PC-3 (cell line): ENCODE measurements at regions not wholly inside any gene's neighbourhood (a gene's known extent, or its start where the extent isn't known, plus 50 kb on each side); places are given as distances from the start of the nearest gene placed in this dataset.

Source experiments
- ATAC-seq: fragments of 200-7000 bp; cut with Tn5 transposase; 2 replicates; pipeline ENCODE4 v1.9.1; 2020; ENCODE audit warnings: mild to moderate bottlenecking, moderate library complexity
- BruUV-seq: library from RNA; stranded (reverse); fragments of 400-500 nt; replicated peaks from 2 replicates; lab custom pipeline; 2021; lab: Mats Ljungman, UMichigan
- CTCF ChIA-PET: fragments of 300-600 bp; sonication (Branson Sonifier 250); formaldehyde crosslinking; loops from one replicate; lab custom pipeline; 2022; ENCODE audit warnings: antibody characterized with exemption; lab: Charles Lee
- POLR2A ChIA-PET: fragments of 300-600 bp; sonication (Branson Sonifier 250); formaldehyde crosslinking; loops from one replicate; lab custom pipeline; 2022; ENCODE audit warnings: antibody characterized with exemption; ENCODE audit not compliant: unreplicated experiment; lab: Charles Lee
- DNase-seq: peaks from one replicate; pipeline ENCODE4 v3.0.0-alpha.2; 2015
- H2AFZ ChIP-seq: fragments of 300-600 bp; sonication (generic); 2 replicates; pipeline ENCODE4 v1.6.0; 2016; ENCODE audit warnings: antibody characterized with exemption, low read length
- H3F3A ChIP-seq: fragments of 300-600 bp; sonication (generic); one replicate; pipeline ENCODE4 v1.6.0; 2017; ENCODE audit warnings: antibody characterized with exemption, low read length, control low read depth, mild to moderate bottlenecking; ENCODE audit not compliant: unreplicated experiment
- H3K27ac ChIP-seq: fragments of 300-600 bp; sonication (generic); 2 replicates; pipeline ENCODE4 v1.5.1; 2016; ENCODE audit warnings: mild to moderate bottlenecking, low read length
- H3K27me3 ChIP-seq: fragments of 300-600 bp; sonication (generic); 2 replicates; pipeline ENCODE4 v1.6.1; 2016; ENCODE audit warnings: low read length, mixed read lengths
- H3K36me3 ChIP-seq: fragments of 300-600 bp; sonication (generic); 2 replicates; pipeline ENCODE4 v1.6.1; 2016; ENCODE audit warnings: low read depth, mixed run types, low read length, mixed read lengths
- H3K4me1 ChIP-seq: fragments of 300-600 bp; sonication (generic); 2 replicates; pipeline ENCODE4 v1.5.1; 2016; ENCODE audit warnings: low read length; ENCODE audit not compliant: insufficient read depth
- H3K4me2 ChIP-seq: fragments of 300-600 bp; sonication (generic); 2 replicates; pipeline ENCODE4 v1.6.0; 2016; ENCODE audit warnings: low read length
- H3K4me3 ChIP-seq: fragments of 300-600 bp; sonication (generic); 2 replicates; pipeline ENCODE4 v1.5.1; 2016; ENCODE audit warnings: mild to moderate bottlenecking, low read length, mixed read lengths
- H3K79me2 ChIP-seq: fragments of 300-600 bp; sonication (generic); 2 replicates; pipeline ENCODE4 v1.6.1; 2017; ENCODE audit warnings: low read length, mixed read lengths
- H3K9ac ChIP-seq: fragments of 300-600 bp; sonication (generic); 2 replicates; pipeline ENCODE4 v1.6.0; 2016; ENCODE audit warnings: mild to moderate bottlenecking, low read length
- H3K9me2 ChIP-seq: fragments of 300-600 bp; sonication (generic); replicated peaks from 2 replicates; pipeline ENCODE4 v1.6.1; 2016; ENCODE audit warnings: mixed run types, low read length, mixed read lengths
- H3K9me3 ChIP-seq: fragments of 300-600 bp; sonication (generic); 2 replicates; pipeline ENCODE4 v1.6.1; 2016; ENCODE audit warnings: low read length, mixed read lengths
- H4K20me1 ChIP-seq: fragments of 300-600 bp; sonication (generic); 2 replicates; pipeline ENCODE4 v1.6.1; 2016; ENCODE audit warnings: low read length, mixed read lengths
- CTCF ChIP-seq: fragments of 300-600 bp; sonication (generic); conservative IDR thresholded peaks from 2 replicates; pipeline ENCODE4 v1.5.1; 2017; ENCODE audit warnings: antibody characterized with exemption, low read depth, mild to moderate bottlenecking, low read length
- EZH2 ChIP-seq: fragments of 300-600 bp; sonication (generic); IDR thresholded peaks from one replicate; pipeline ENCODE4 v1.6.1; 2017; ENCODE audit warnings: antibody characterized with exemption, mild to moderate bottlenecking, low read length; ENCODE audit not compliant: unreplicated experiment
- EZH2phosphoT487 ChIP-seq: fragments of 300-600 bp; sonication (generic); IDR thresholded peaks from 2 replicates; pipeline ENCODE4 v1.6.1; 2018; ENCODE audit warnings: mild to moderate bottlenecking, antibody characterized with exemption, low read length, borderline replicate concordance
- intact Hi-C: fragments of 100-400 bp; cut with micrococcal nuclease; formaldehyde crosslinking; loops from 2 replicates; pipeline ENCODE4 v1.9.0; 2023

GRCh38 chr18:11521853-11522252 is 87.5 kb upstream of the SLC35G4 start:
- ChIA-PET CTCF (no interaction called here), POLR2A (no interaction called here)
- TF ChIP-seq EZH2 (no peak), CTCF (no peak), EZH2phosphoT487 (no peak)

GRCh38 chr18:11520536-11520935 is 88.9 kb upstream of the SLC35G4 start:
- no peak overlapping the region for H3K4me2 ChIP-seq
- H3K4me3 ChIP-seq = no peak overlapping the region
- DNase-seq (no peak), ATAC-seq (no peak)
- H3K27me3 ChIP-seq = peaks cover 35% of the 10 kb centered on the region
- ChIA-PET POLR2A (no interaction called here), CTCF (no interaction called here)
- H3K36me3 ChIP-seq = no peaks in the 10 kb centered on the region
- no peak overlapping the region for H2AFZ ChIP-seq
- no peak overlapping the region for H3K27ac ChIP-seq
- H3K9ac ChIP-seq = no peak overlapping the region
- H3K9me3 ChIP-seq = no peaks in the 10 kb centered on the region
- intact Hi-C loops = no loop called here
- BruUV-seq = no TSS peak
- no peaks in the 10 kb centered on the region for H4K20me1 ChIP-seq
- H3K4me1 ChIP-seq = no peaks in the 10 kb centered on the region
- H3F3A ChIP-seq = no peaks in the 10 kb centered on the region
- TF ChIP-seq CTCF (no peak), EZH2 (no peak), EZH2phosphoT487 (no peak)
- no peaks in the 10 kb centered on the region for H3K9me2 ChIP-seq
- no peaks in the 10 kb centered on the region for H3K79me2 ChIP-seq

More at GRCh38 chr18:11521853-11522252, 87.5 kb upstream of the SLC35G4 start:
- H3K36me3 ChIP-seq = no peaks in the 10 kb centered on the region
- no TSS peak for BruUV-seq
- H2AFZ ChIP-seq = no peak overlapping the region
- no peak overlapping the region for H3K4me3 ChIP-seq
- H3K9me2 ChIP-seq = no peaks in the 10 kb centered on the region
- H3K27me3 ChIP-seq = peaks cover 28% of the 10 kb centered on the region
- H3F3A ChIP-seq = no peaks in the 10 kb centered on the region
- no peak for DNase-seq
- no peak overlapping the region for H3K4me2 ChIP-seq
- H3K4me1 ChIP-seq = no peaks in the 10 kb centered on the region
- H4K20me1 ChIP-seq = no peaks in the 10 kb centered on the region
- no peak overlapping the region for H3K27ac ChIP-seq
- no peak for ATAC-seq
- intact Hi-C loops = no loop called here
- no peak overlapping the region for H3K9ac ChIP-seq
- H3K79me2 ChIP-seq = no peaks in the 10 kb centered on the region
- H3K9me3 ChIP-seq = no peaks in the 10 kb centered on the region

GRCh38 chr18:11518788-11519685 is 90.4 kb upstream of the SLC35G4 start:
- ChIA-PET CTCF (interaction anchor here (0.6 to 1.4 kb wide), 2 partner anchors 207 to 208 kb away, joined by 3 to 4 read pairs; no protein-coding TSS in a partner anchor), POLR2A (no interaction called here)
- H3K27ac ChIP-seq = no peak overlapping the region
- no peaks in the 10 kb centered on the region for H3K4me1 ChIP-seq
- H3K36me3 ChIP-seq = no peaks in the 10 kb centered on the region
- no TSS peak for BruUV-seq
- no peak overlapping the region for H3K4me2 ChIP-seq
- H2AFZ ChIP-seq = no peak overlapping the region
- peaks cover 42% of the 10 kb centered on the region for H3K27me3 ChIP-seq
- H4K20me1 ChIP-seq = no peaks in the 10 kb centered on the region
- no peaks in the 10 kb centered on the region for H3F3A ChIP-seq
- intact Hi-C loops = no loop called here
- ATAC-seq (peak; percentile 84), DNase-seq (peak; percentile 66)
- H3K4me3 ChIP-seq = no peak overlapping the region
- H3K79me2 ChIP-seq = no peaks in the 10 kb centered on the region
- no peaks in the 10 kb centered on the region for H3K9me3 ChIP-seq
- TF ChIP-seq EZH2phosphoT487 (no peak), CTCF (peak; percentile 89), EZH2 (no peak)
- no peaks in the 10 kb centered on the region for H3K9me2 ChIP-seq
- no peak overlapping the region for H3K9ac ChIP-seq
